K562 (cell line): ENCODE measurements at regions not wholly inside any gene's neighbourhood (a gene's known extent, or its start where the extent isn't known, plus 50 kb on each side); places are given as distances from the start of the nearest gene placed in this dataset.

Experiments
- E2F3 ChIP-seq: fragments of 250-450 bp; sonication (Bioruptor Pico); IDR thresholded peaks from 2 replicates; pipeline ENCODE4 v1.4.0; 2020; ENCODE audit warnings: mild to moderate bottlenecking
- MGA ChIP-seq: fragments of 450-650 bp; IDR thresholded peaks from 2 replicates; pipeline ENCODE4 v1.6.1; 2016; ENCODE audit warnings: mild to moderate bottlenecking, moderate library complexity

- TF ChIP-seq MGA (no peak), E2F3 (CRISPR knock-in tag) (no peak)
These were observed 640.0 kb upstream of the ANO3 start (continued) for GRCh38 chr11:25691959-25692358.
